Ascending aorta (tissue), 2 donors: ENCODE measurements at regions not wholly inside any gene's neighbourhood (a gene's known extent, or its start where the extent isn't known, plus 50 kb on each side); places are given as distances from the start of the nearest gene placed in this dataset.

Source experiments
- DNase-seq, 2 donors: peaks; one replicate each; pipeline ENCODE4 v3.0.0-alpha.2; 2019; ENCODE audit warnings: low spot score in 2 of 2
- H3K27ac ChIP-seq, 2 donors: fragments of 200-600 bp; sonication (generic); one replicate each; pipeline ENCODE4 v1.5.1; 2016 to 2017; ENCODE audit warnings: mild to moderate bottlenecking in 1 of 2
- H3K27me3 ChIP-seq: fragments of 200-600 bp; sonication (generic); one replicate; pipeline ENCODE4 v1.5.1; 2017
- H3K36me3 ChIP-seq, 2 donors: fragments of 200-600 bp; sonication (generic); one replicate each; pipeline ENCODE4 v1.5.1; 2016
- H3K4me1 ChIP-seq, 2 donors: fragments of 200-600 bp; sonication (generic); one replicate each; pipeline ENCODE4 v1.5.1; 2016 to 2017; ENCODE audit warnings: mild to moderate bottlenecking in 1 of 2
- H3K4me3 ChIP-seq, 2 donors: fragments of 200-600 bp; sonication (generic); one replicate each; pipeline ENCODE4 v1.5.1; 2016 to 2017; ENCODE audit warnings: mild to moderate bottlenecking in 1 of 2
- H3K9me3 ChIP-seq, 2 donors: fragments of 200-600 bp; sonication (generic); one replicate each; pipeline ENCODE4 v1.5.1; 2016
- CTCF ChIP-seq, 3 experiments: fragments of 200-600 bp in 2 of 3; fragments of 450-650 bp in 1 of 3; sonication (generic) in 2 of 3; IDR thresholded peaks; one replicate each; pipeline ENCODE4 v1.5.1; 2016 to 2019; ENCODE audit warnings: antibody characterized with exemption in 3 of 3, mild to moderate bottlenecking in 1 of 3, moderate library complexity in 1 of 3
- intact Hi-C: fragments of 100-400 bp; cut with DNase I; formaldehyde crosslinking; loops from one replicate; pipeline ENCODE4 v1.15.1; 2023

- Histone ChIP-seq H3K4me1 (no peaks in the 10 kb centered on the region), H3K4me3 (no peak overlapping the region), H3K27ac (no peak overlapping the region), H3K36me3 (no peaks in the 10 kb centered on the region), H3K27me3 (no peaks in the 10 kb centered on the region), H3K9me3 (no peaks in the 10 kb centered on the region)
- DNase-seq: no peak
- TF ChIP-seq CTCF (IDR thresholded peaks at IDR 0.05): no peak
- intact Hi-C loops: no loop called here
Measured at GRCh38 chr5:158430798-158431167, 571.8 kb upstream of the CLINT1 start.

- intact Hi-C loops: no loop called here
- Histone ChIP-seq H3K36me3 (no peaks in the 10 kb centered on the region), H3K27ac (no peak overlapping the region), H3K4me3 (no peak overlapping the region), H3K4me1 (no peaks in the 10 kb centered on the region), H3K9me3 (no peaks in the 10 kb centered on the region), H3K27me3 (no peaks in the 10 kb centered on the region)
- no peak for TF ChIP-seq CTCF (IDR thresholded peaks at IDR 0.05)
- no peak for DNase-seq
Measured at GRCh38 chr5:158430166-158430797, 571.3 kb upstream of the CLINT1 start.

GRCh38 chr5:158429564-158429963 is 570.6 kb upstream of the CLINT1 start:
- Histone ChIP-seq H3K36me3 (no peaks in the 10 kb centered on the region), H3K4me1 (no peaks in the 10 kb centered on the region), H3K9me3 (no peaks in the 10 kb centered on the region), H3K4me3 (no peak overlapping the region), H3K27me3 (no peaks in the 10 kb centered on the region), H3K27ac (no peak overlapping the region)
- intact Hi-C loops: no loop called here
- no peak for DNase-seq
- no peak for TF ChIP-seq CTCF (IDR thresholded peaks at IDR 0.05)

- Histone ChIP-seq H3K27me3 (no peaks in the 10 kb centered on the region), H3K27ac (no peak overlapping the region), H3K4me1 (no peaks in the 10 kb centered on the region), H3K36me3 (no peaks in the 10 kb centered on the region), H3K9me3 (no peaks in the 10 kb centered on the region), H3K4me3 (no peak overlapping the region)
- intact Hi-C loops: no loop called here
- TF ChIP-seq CTCF (IDR thresholded peaks at IDR 0.05): no peak
- DNase-seq: no peak
Measured at GRCh38 chr5:158423623-158424200, 564.8 kb upstream of the CLINT1 start.

GRCh38 chr5:158422653-158423515 is 563.9 kb upstream of the CLINT1 start:
- H3K9me3 ChIP-seq: no peaks in the 10 kb centered on the region
- no peak for DNase-seq
- H3K27ac ChIP-seq: no peak overlapping the region
- intact Hi-C loops: no loop called here
- H3K4me1 ChIP-seq: no peaks in the 10 kb centered on the region
- H3K36me3 ChIP-seq: no peaks in the 10 kb centered on the region
- no peak for TF ChIP-seq CTCF (IDR thresholded peaks at IDR 0.05)
- no peaks in the 10 kb centered on the region for H3K27me3 ChIP-seq
- H3K4me3 ChIP-seq: no peak overlapping the region
